ENCODE measurements at regions not wholly inside any gene's neighbourhood (a gene's known extent, or its start where the extent isn't known, plus 50 kb on each side); places are given as distances from the start of the nearest gene placed in this dataset.

DNA sequence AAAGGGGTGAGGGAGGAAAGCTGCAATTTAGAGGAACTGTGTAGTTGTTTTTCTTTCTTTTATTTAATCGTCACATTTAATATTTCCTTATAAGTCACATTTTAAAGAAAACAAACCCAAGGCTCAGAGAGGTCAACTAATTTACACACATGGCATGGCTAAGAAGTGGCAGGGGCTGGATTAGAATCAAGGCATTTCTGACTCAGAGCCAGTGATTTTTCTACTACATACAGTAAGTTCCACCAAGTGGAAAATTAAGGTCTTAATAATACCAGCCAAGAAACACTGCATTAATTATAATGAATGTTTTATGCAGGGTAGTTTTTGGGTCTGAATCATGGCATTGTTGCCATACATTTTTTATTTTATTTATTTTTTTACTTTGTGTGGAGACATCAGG, 607.7 kb upstream of the CITED2 start:
- TF ChIP-seq CTCF (IDR thresholded peaks at IDR 0.05; ENCODE audit: poor library complexity, severe bottlenecking) (no peak), SMC3 (conservative IDR thresholded peaks at IDR 0.05; ENCODE audit: poor library complexity) (no peak), EP300 (conservative IDR thresholded peaks at IDR 0.05; ENCODE audit: poor library complexity, severe bottlenecking) (no peak)

All from neural cell (in vitro differentiated cells).